ENCODE measurements at regions not wholly inside any gene's neighbourhood (a gene's known extent, or its start where the extent isn't known, plus 50 kb on each side); places are given as distances from the start of the nearest gene placed in this dataset.

DNA sequence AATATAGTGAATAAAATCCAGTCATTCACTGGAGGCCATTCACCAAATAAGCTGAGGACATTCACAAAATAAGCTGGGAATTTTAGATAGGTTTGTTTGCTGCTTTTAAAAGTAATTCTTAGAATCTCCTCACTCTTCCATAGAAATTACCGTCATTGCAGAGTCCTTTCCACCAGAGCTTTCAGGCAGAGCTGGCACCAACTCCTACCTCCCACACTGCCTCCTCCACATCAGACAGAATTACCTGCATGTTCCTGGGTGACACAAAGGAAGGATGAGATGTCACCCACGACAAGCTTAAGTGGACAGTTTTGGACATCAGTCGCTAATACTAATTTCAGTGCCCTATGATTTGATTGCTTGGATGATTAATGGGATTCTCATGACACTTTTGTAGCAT is 1113.2 kb downstream of the IGSF11 start:
- POLR2A ChIA-PET: no interaction called here
- DNase-seq: no peak
- H3K9me3 Mint-ChIP-seq: peaks cover 0 to 11% (median 0%) of the 10 kb centered on the region in 11 donors
- H3K9me3 ChIP-seq (ENCODE audit: control insufficient read depth in 2 of 3, low read length in 3 of 3): no peaks in the 10 kb centered on the region
- no peak overlapping the region for H3K27ac ChIP-seq (ENCODE audit: low read depth, low read length)
- no peaks in the 10 kb centered on the region for H3K27me3 ChIP-seq (ENCODE audit: control insufficient read depth in 2 of 2, insufficient read depth in 2 of 2, low read length in 2 of 2)
- ATAC-seq: no peak
- no peak overlapping the region for H3K4me3 ChIP-seq (ENCODE audit: low read length)
- H3K36me3 ChIP-seq (ENCODE audit: control insufficient read depth in 2 of 3, insufficient read depth in 3 of 3, low read length in 3 of 3): no peaks in the 10 kb centered on the region
- H3K4me1 Mint-ChIP-seq: peaks cover 0 to 1% (median 0%) of the 10 kb centered on the region in 7 donors
- no peak overlapping the region for H3K4me3 Mint-ChIP-seq
- intact Hi-C loops (cut with micrococcal nuclease): no loop called here
- no peak overlapping the region for H3K27ac Mint-ChIP-seq
- H3K27me3 Mint-ChIP-seq: no peaks in the 10 kb centered on the region
- CTCF ChIA-PET: no interaction called here
- H3K4me1 ChIP-seq (ENCODE audit: control insufficient read depth in 2 of 2, insufficient read depth in 2 of 2, low read length in 2 of 2): no peaks in the 10 kb centered on the region
- H3K36me3 Mint-ChIP-seq: no peaks in the 10 kb centered on the region

GRCh38 chr3:117922039-117922438 is 1112.6 kb downstream of the IGSF11 start:
- POLR2A ChIA-PET: no interaction called here
- H3K36me3 Mint-ChIP-seq: no peaks in the 10 kb centered on the region
- Histone ChIP-seq H3K27me3 (ENCODE audit: control insufficient read depth in 2 of 2, insufficient read depth in 2 of 2, low read length in 2 of 2) (no peaks in the 10 kb centered on the region), H3K4me3 (ENCODE audit: low read length) (no peak overlapping the region), H3K4me1 (ENCODE audit: control insufficient read depth in 2 of 2, insufficient read depth in 2 of 2, low read length in 2 of 2) (no peaks in the 10 kb centered on the region), H3K36me3 (ENCODE audit: control insufficient read depth in 2 of 3, insufficient read depth in 3 of 3, low read length in 3 of 3) (no peaks in the 10 kb centered on the region), H3K27ac (ENCODE audit: low read depth, low read length) (no peak overlapping the region), H3K9me3 (ENCODE audit: control insufficient read depth in 2 of 3, low read length in 3 of 3) (no peaks in the 10 kb centered on the region)
- CTCF ChIA-PET: no interaction called here
- H3K9me3 Mint-ChIP-seq: peaks cover 0 to 5% (median 0%) of the 10 kb centered on the region in 11 donors
- peaks cover 0 to 1% (median 0%) of the 10 kb centered on the region in 7 donors for H3K4me1 Mint-ChIP-seq
- H3K27ac Mint-ChIP-seq: no peak overlapping the region
- ATAC-seq (no peak), DNase-seq (no peak)
- no peak overlapping the region for H3K4me3 Mint-ChIP-seq
- H3K27me3 Mint-ChIP-seq: no peaks in the 10 kb centered on the region
- intact Hi-C loops (cut with micrococcal nuclease): no loop called here

DNA sequence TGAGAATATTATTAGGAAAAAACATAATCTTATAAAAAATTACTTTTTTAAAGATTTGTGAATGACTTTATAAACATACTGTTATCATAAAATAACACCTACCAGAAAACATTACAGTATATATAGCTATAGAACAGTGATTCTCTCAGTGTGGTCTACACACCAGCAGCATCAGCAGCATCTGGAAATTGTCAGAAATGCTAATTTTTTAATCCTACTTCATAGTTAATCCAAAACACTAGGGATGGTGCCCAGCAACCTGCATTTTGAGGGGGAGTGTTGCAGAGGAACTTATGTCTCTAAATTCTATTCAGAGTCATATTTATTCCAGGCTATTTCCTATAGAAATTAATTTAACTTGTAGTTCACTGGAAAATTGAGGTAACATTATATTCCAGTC is 1107.8 kb downstream of the IGSF11 start:
- ChIA-PET CTCF (interaction anchor here (0.6 kb wide), 1 partner anchor 448 kb away, joined by 3 read pairs; no protein-coding TSS in a partner anchor), POLR2A (no interaction called here)
- Histone ChIP-seq H3K27me3 (ENCODE audit: control insufficient read depth in 2 of 2, insufficient read depth in 2 of 2, low read length in 2 of 2) (no peaks in the 10 kb centered on the region), H3K4me3 (ENCODE audit: low read length) (no peak overlapping the region), H3K4me1 (ENCODE audit: control insufficient read depth in 2 of 2, insufficient read depth in 2 of 2, low read length in 2 of 2) (no peaks in the 10 kb centered on the region), H3K27ac (ENCODE audit: low read depth, low read length) (no peak overlapping the region), H3K9me3 (ENCODE audit: control insufficient read depth in 2 of 3, low read length in 3 of 3) (no peaks in the 10 kb centered on the region), H3K36me3 (ENCODE audit: control insufficient read depth in 2 of 3, insufficient read depth in 3 of 3, low read length in 3 of 3) (no peaks in the 10 kb centered on the region)
- H3K27me3 Mint-ChIP-seq: no peaks in the 10 kb centered on the region
- DNase-seq (no peak), ATAC-seq (no peak)
- no peaks in the 10 kb centered on the region for H3K4me1 Mint-ChIP-seq
- intact Hi-C loops (cut with micrococcal nuclease): no loop called here
- no peak overlapping the region for H3K4me3 Mint-ChIP-seq
- peaks cover 0 to 5% (median 0%) of the 10 kb centered on the region in 11 donors for H3K9me3 Mint-ChIP-seq
- H3K27ac Mint-ChIP-seq: no peak overlapping the region
- no peaks in the 10 kb centered on the region for H3K36me3 Mint-ChIP-seq

GRCh38 chr3:117927825-117928224 is 1106.8 kb downstream of the IGSF11 start:
- DNase-seq: no peak
- no peaks in the 10 kb centered on the region for H3K27me3 Mint-ChIP-seq
- POLR2A ChIA-PET: no interaction called here
- no peaks in the 10 kb centered on the region for H3K27me3 ChIP-seq (ENCODE audit: control insufficient read depth in 2 of 2, insufficient read depth in 2 of 2, low read length in 2 of 2)
- intact Hi-C loops (cut with micrococcal nuclease): no loop called here
- H3K9me3 Mint-ChIP-seq: peaks cover 0 to 4% (median 0%) of the 10 kb centered on the region in 11 donors
- H3K9me3 ChIP-seq (ENCODE audit: control insufficient read depth in 2 of 3, low read length in 3 of 3): no peaks in the 10 kb centered on the region
- no peaks in the 10 kb centered on the region for H3K36me3 ChIP-seq (ENCODE audit: control insufficient read depth in 2 of 3, insufficient read depth in 3 of 3, low read length in 3 of 3)
- H3K4me1 ChIP-seq (ENCODE audit: control insufficient read depth in 2 of 2, insufficient read depth in 2 of 2, low read length in 2 of 2): no peaks in the 10 kb centered on the region
- CTCF ChIA-PET: no interaction called here
- H3K27ac Mint-ChIP-seq: no peak overlapping the region
- H3K4me3 ChIP-seq (ENCODE audit: low read length): no peak overlapping the region
- no peaks in the 10 kb centered on the region for H3K36me3 Mint-ChIP-seq
- no peak overlapping the region for H3K4me3 Mint-ChIP-seq
- no peak for ATAC-seq
- no peaks in the 10 kb centered on the region for H3K4me1 Mint-ChIP-seq
- no peak overlapping the region for H3K27ac ChIP-seq (ENCODE audit: low read depth, low read length)

- Histone ChIP-seq H3K4me1 (ENCODE audit: control insufficient read depth in 2 of 2, insufficient read depth in 2 of 2, low read length in 2 of 2) (no peaks in the 10 kb centered on the region), H3K9me3 (ENCODE audit: control insufficient read depth in 2 of 3, low read length in 3 of 3) (no peaks in the 10 kb centered on the region), H3K27me3 (ENCODE audit: control insufficient read depth in 2 of 2, insufficient read depth in 2 of 2, low read length in 2 of 2) (no peaks in the 10 kb centered on the region), H3K36me3 (ENCODE audit: control insufficient read depth in 2 of 3, insufficient read depth in 3 of 3, low read length in 3 of 3) (no peaks in the 10 kb centered on the region), H3K4me3 (ENCODE audit: low read length) (no peak overlapping the region), H3K27ac (ENCODE audit: low read depth, low read length) (no peak overlapping the region)
- Mint-ChIP-seq H3K27me3 (no peaks in the 10 kb centered on the region), H3K4me3 (no peak overlapping the region), H3K4me1 (no peaks in the 10 kb centered on the region), H3K9me3 (peaks cover 0 to 6% (median 0%) of the 10 kb centered on the region in 11 donors), H3K36me3 (no peaks in the 10 kb centered on the region), H3K27ac (no peak overlapping the region)
- CTCF ChIA-PET: no interaction called here
- no peak for ATAC-seq
- no peak for DNase-seq
- intact Hi-C loops (cut with micrococcal nuclease): no loop called here
- POLR2A ChIA-PET: no interaction called here
Measured at GRCh38 chr3:117928836-117929235, 1105.8 kb downstream of the IGSF11 start.

DNA sequence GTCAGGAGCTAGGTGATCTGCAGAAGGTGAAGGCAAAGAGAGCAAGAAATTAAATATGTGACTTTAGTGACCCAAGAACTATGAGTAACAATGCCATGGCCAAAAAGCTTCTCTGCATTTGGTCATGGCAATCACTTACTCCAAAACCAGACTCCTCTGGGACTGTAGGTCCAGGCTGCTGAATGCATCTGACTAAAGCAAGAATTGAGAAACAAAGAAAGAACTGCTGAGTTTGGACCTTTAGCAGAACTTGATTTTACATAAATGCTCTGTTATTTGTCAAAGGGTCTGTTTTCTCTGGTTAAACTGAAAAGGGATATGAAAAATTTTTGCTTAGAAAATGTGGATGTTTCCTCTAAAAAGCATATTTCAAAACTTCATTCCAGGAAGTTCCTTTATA is 1102.2 kb downstream of the IGSF11 start:
- Mint-ChIP-seq H3K36me3 (no peaks in the 10 kb centered on the region), H3K9me3 (peaks cover 0 to 15% (median 2%) of the 10 kb centered on the region in 11 donors), H3K27ac (no peak overlapping the region), H3K4me3 (no peak overlapping the region), H3K4me1 (no peaks in the 10 kb centered on the region), H3K27me3 (no peaks in the 10 kb centered on the region)
- ChIA-PET POLR2A (no interaction called here), CTCF (no interaction called here)
- no peak for ATAC-seq
- no peak for DNase-seq
- H3K27ac ChIP-seq (ENCODE audit: low read depth, low read length): no peak overlapping the region
- H3K36me3 ChIP-seq (ENCODE audit: control insufficient read depth in 2 of 3, insufficient read depth in 3 of 3, low read length in 3 of 3): no peaks in the 10 kb centered on the region
- H3K4me1 ChIP-seq (ENCODE audit: control insufficient read depth in 2 of 2, insufficient read depth in 2 of 2, low read length in 2 of 2): no peaks in the 10 kb centered on the region
- intact Hi-C loops (cut with micrococcal nuclease): no loop called here
- H3K4me3 ChIP-seq (ENCODE audit: low read length): no peak overlapping the region
- no peaks in the 10 kb centered on the region for H3K9me3 ChIP-seq (ENCODE audit: control insufficient read depth in 2 of 3, low read length in 3 of 3)
- no peaks in the 10 kb centered on the region for H3K27me3 ChIP-seq (ENCODE audit: control insufficient read depth in 2 of 2, insufficient read depth in 2 of 2, low read length in 2 of 2)

GRCh38 chr3:117936159-117936558 is 1098.5 kb downstream of the IGSF11 start:
- no peak overlapping the region for H3K27ac Mint-ChIP-seq
- no peaks in the 10 kb centered on the region for H3K27me3 Mint-ChIP-seq
- no peaks in the 10 kb centered on the region for H3K4me1 Mint-ChIP-seq
- intact Hi-C loops (cut with micrococcal nuclease): no loop called here
- Histone ChIP-seq H3K4me1 (ENCODE audit: control insufficient read depth in 2 of 2, insufficient read depth in 2 of 2, low read length in 2 of 2) (no peaks in the 10 kb centered on the region), H3K27ac (ENCODE audit: low read depth, low read length) (no peak overlapping the region), H3K9me3 (ENCODE audit: control insufficient read depth in 2 of 3, low read length in 3 of 3) (no peaks in the 10 kb centered on the region), H3K27me3 (ENCODE audit: control insufficient read depth in 2 of 2, insufficient read depth in 2 of 2, low read length in 2 of 2) (no peaks in the 10 kb centered on the region), H3K4me3 (ENCODE audit: low read length) (no peak overlapping the region), H3K36me3 (ENCODE audit: control insufficient read depth in 2 of 3, insufficient read depth in 3 of 3, low read length in 3 of 3) (no peaks in the 10 kb centered on the region)
- no peaks in the 10 kb centered on the region for H3K36me3 Mint-ChIP-seq
- DNase-seq: no peak
- ChIA-PET CTCF (no interaction called here), POLR2A (no interaction called here)
- peaks cover 0 to 24% (median 9%) of the 10 kb centered on the region in 11 donors for H3K9me3 Mint-ChIP-seq
- no peak overlapping the region for H3K4me3 Mint-ChIP-seq
- ATAC-seq: no peak

Measured in naive thymus-derived CD4-positive, alpha-beta T cell (primary cell).